SKM-1 (cell line): ENCODE measurements at regions not wholly inside any gene's neighbourhood (a gene's known extent, or its start where the extent isn't known, plus 50 kb on each side); places are given as distances from the start of the nearest gene placed in this dataset.

Experiments used
- DNase-seq: peaks from one replicate; lab custom pipeline; 2025; ENCODE audit not compliant: unreplicated experiment; lab: John Stamatoyannopoulos, UW

- no peak for DNase-seq
These were observed 103.5 kb upstream of the ZBTB40 start for GRCh38 chr1:22347854-22348760.

- DNase-seq, result no peak
These were observed 102.1 kb upstream of the ZBTB40 start for GRCh38 chr1:22349362-22350043.

GRCh38 chr1:22350171-22350923 is 101.3 kb upstream of the ZBTB40 start:
- DNase-seq, result no peak

GRCh38 chr1:22350924-22351767 is 100.5 kb upstream of the ZBTB40 start:
- no peak for DNase-seq

GRCh38 chr1:22351768-22352080 is 99.9 kb upstream of the ZBTB40 start:
- DNase-seq, result no peak

GRCh38 chr1:22352355-22352754 is 99.3 kb upstream of the ZBTB40 start:
- no peak for DNase-seq

GRCh38 chr1:22352896-22353295 is 98.8 kb upstream of the ZBTB40 start:
- no peak for DNase-seq

GRCh38 chr1:22359427-22359826 is 92.2 kb upstream of the ZBTB40 start:
- no peak for DNase-seq

GRCh38 chr1:22362626-22363402 is 88.8 kb upstream of the ZBTB40 start:
- DNase-seq, result no peak

GRCh38 chr1:22363403-22364325 is 88.0 kb upstream of the ZBTB40 start:
- no peak for DNase-seq

GRCh38 chr1:22364326-22364650 is 87.4 kb upstream of the ZBTB40 start:
- DNase-seq, result no peak

GRCh38 chr1:22364764-22365163 is 86.9 kb upstream of the ZBTB40 start:
- no peak for DNase-seq

- no peak for DNase-seq
These were observed 86.0 kb upstream of the ZBTB40 start for GRCh38 chr1:22365331-22366295.

GRCh38 chr1:22366346-22366745 is 85.3 kb upstream of the ZBTB40 start:
- DNase-seq, result no peak

- DNase-seq, result no peak
These were observed 83.5 kb upstream of the ZBTB40 start for GRCh38 chr1:22368125-22368524.

- DNase-seq, result no peak
These were observed 82.1 kb upstream of the ZBTB40 start for GRCh38 chr1:22369294-22370189.

GRCh38 chr1:22370190-22370498 is 81.5 kb upstream of the ZBTB40 start:
- DNase-seq, result no peak
